Natural killer cell treated with Interleukin-12 subunit alpha and Interleukin-12 subunit beta and Interleukin-15 and Interleukin-18, amount 100 ng/mL, for 72 hours (primary cell): ENCODE measurements at regions not wholly inside any gene's neighbourhood (a gene's known extent, or its start where the extent isn't known, plus 50 kb on each side); places are given as distances from the start of the nearest gene placed in this dataset.

Experiments used
- ATAC-seq, 2 donors: fragments of 150-1000 bp; cut with Tn5 transposase in 1 of 2; sonication (Bioruptor Pico), chemical (Tn5 transposase) in 1 of 2; 2 replicates each; pipeline ENCODE4 v1.10.0; 2021
- DNase-seq: peaks from one replicate; pipeline ENCODE4 v3.0.0; 2022; ENCODE audit warnings: low spot score
- H3K27ac Mint-ChIP-seq, 2 donors: 1 replicate in 1 of 2; 2 replicates in 1 of 2; pipeline ENCODE4 v1.8.0; 2022; ENCODE audit warnings: mixed read lengths in 2 of 2, mild to moderate bottlenecking in 1 of 2, moderate library complexity in 1 of 2
- H3K27me3 Mint-ChIP-seq, 2 donors: 1 replicate in 1 of 2; 2 replicates in 1 of 2; pipeline ENCODE4 v1.8.0; 2022; ENCODE audit warnings: mixed read lengths in 2 of 2
- H3K36me3 Mint-ChIP-seq: one replicate; pipeline ENCODE4 v1.8.0; 2022; ENCODE audit warnings: mixed read lengths
- H3K4me1 Mint-ChIP-seq, 2 donors: 1 replicate in 1 of 2; 2 replicates in 1 of 2; pipeline ENCODE4 v1.8.0; 2022; ENCODE audit warnings: low read depth in 2 of 2, mixed read lengths in 2 of 2, mild to moderate bottlenecking in 1 of 2
- H3K4me3 Mint-ChIP-seq: one replicate; pipeline ENCODE4 v1.8.0; 2022; ENCODE audit warnings: mixed read lengths
- H3K9me3 Mint-ChIP-seq: 2 replicates; pipeline ENCODE4 v1.8.0; 2022; ENCODE audit warnings: mixed read lengths

GRCh38 chr6:40755749-40756452 lies 168.7 kb upstream of the LRFN2 start:
- Mint-ChIP-seq H3K9me3 (no peaks in the 10 kb centered on the region), H3K27ac (no peak overlapping the region), H3K4me1 (no peaks in the 10 kb centered on the region), H3K4me3 (no peak overlapping the region), H3K27me3 (peaks cover 30 to 42% of the 10 kb centered on the region in 2 donors), H3K36me3 (no peaks in the 10 kb centered on the region)
- DNase-seq: no peak
- ATAC-seq: no peak

GRCh38 chr6:40755046-40755681 lies 168.0 kb upstream of the LRFN2 start:
- no peaks in the 10 kb centered on the region for H3K9me3 Mint-ChIP-seq
- no peak for DNase-seq
- ATAC-seq: no peak
- no peaks in the 10 kb centered on the region for H3K4me1 Mint-ChIP-seq
- no peak overlapping the region for H3K4me3 Mint-ChIP-seq
- H3K36me3 Mint-ChIP-seq: no peaks in the 10 kb centered on the region
- no peak overlapping the region for H3K27ac Mint-ChIP-seq
- H3K27me3 Mint-ChIP-seq: peaks cover 30 to 43% of the 10 kb centered on the region in 2 donors

GRCh38 chr6:40754461-40755045 lies 167.4 kb upstream of the LRFN2 start:
- H3K4me3 Mint-ChIP-seq: no peak overlapping the region
- DNase-seq (no peak), ATAC-seq (no peak)
- no peaks in the 10 kb centered on the region for H3K36me3 Mint-ChIP-seq
- H3K27me3 Mint-ChIP-seq: peaks cover 35 to 49% of the 10 kb centered on the region in 2 donors
- no peaks in the 10 kb centered on the region for H3K9me3 Mint-ChIP-seq
- no peak overlapping the region for H3K27ac Mint-ChIP-seq
- H3K4me1 Mint-ChIP-seq: no peaks in the 10 kb centered on the region

DNA sequence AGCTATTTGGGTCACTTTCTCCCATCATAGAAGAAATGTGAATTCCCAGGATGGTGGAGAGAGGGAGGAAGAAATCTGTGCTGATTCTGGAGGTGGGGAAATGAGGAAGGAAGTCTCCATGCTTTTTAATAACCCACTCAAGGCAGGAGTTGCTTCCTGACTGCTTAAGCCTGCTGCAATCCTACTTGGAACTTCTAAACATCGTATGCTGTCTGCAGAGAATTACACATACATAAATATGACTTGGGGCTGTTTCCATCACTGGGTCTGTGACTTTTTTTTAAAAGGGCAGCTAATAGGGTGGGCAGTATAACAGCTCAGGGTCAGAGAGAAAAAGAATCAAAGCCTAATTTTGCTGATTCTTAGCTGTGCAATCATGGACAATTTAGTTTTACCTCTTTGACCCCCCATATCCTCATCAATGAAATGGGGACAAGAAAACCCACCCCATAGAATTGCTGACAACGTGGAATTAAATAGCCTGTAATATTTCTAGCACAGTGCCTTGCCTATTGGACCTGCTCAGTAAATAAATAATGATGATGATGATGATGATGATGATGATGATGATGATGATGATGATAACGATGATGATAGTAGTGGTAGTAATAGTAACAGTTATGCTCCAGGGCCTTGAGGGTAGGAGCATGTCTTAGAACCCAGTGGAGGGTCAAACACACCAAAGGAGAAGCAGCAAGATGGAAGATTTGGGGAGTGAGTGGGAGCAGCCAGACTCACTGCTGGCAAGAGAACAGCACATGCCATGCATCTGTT lies 166.7 kb upstream of the LRFN2 start:
- no peaks in the 10 kb centered on the region for H3K4me1 Mint-ChIP-seq
- no peaks in the 10 kb centered on the region for H3K36me3 Mint-ChIP-seq
- H3K27me3 Mint-ChIP-seq: peaks cover 39 to 53% of the 10 kb centered on the region in 2 donors
- H3K4me3 Mint-ChIP-seq: no peak overlapping the region
- DNase-seq (no peak), ATAC-seq (no peak)
- no peaks in the 10 kb centered on the region for H3K9me3 Mint-ChIP-seq
- H3K27ac Mint-ChIP-seq: no peak overlapping the region

GRCh38 chr6:40753048-40753447 lies 165.9 kb upstream of the LRFN2 start:
- ATAC-seq (no peak), DNase-seq (no peak)
- no peaks in the 10 kb centered on the region for H3K4me1 Mint-ChIP-seq
- H3K9me3 Mint-ChIP-seq: no peaks in the 10 kb centered on the region
- H3K27ac Mint-ChIP-seq: no peak overlapping the region
- H3K36me3 Mint-ChIP-seq: no peaks in the 10 kb centered on the region
- no peak overlapping the region for H3K4me3 Mint-ChIP-seq
- peaks cover 41 to 54% of the 10 kb centered on the region in 2 donors for H3K27me3 Mint-ChIP-seq

- H3K4me1 Mint-ChIP-seq: no peaks in the 10 kb centered on the region
- DNase-seq: no peak
- ATAC-seq: no peak
- H3K36me3 Mint-ChIP-seq: no peaks in the 10 kb centered on the region
- H3K4me3 Mint-ChIP-seq: no peak overlapping the region
- no peak overlapping the region for H3K27ac Mint-ChIP-seq
- H3K9me3 Mint-ChIP-seq: no peaks in the 10 kb centered on the region
- H3K27me3 Mint-ChIP-seq: peaks cover 24 to 29% of the 10 kb centered on the region in 2 donors
Measured at GRCh38 chr6:40744835-40745234, 157.7 kb upstream of the LRFN2 start.

- Mint-ChIP-seq H3K9me3 (no peaks in the 10 kb centered on the region), H3K27me3 (peaks cover 14 to 22% of the 10 kb centered on the region in 2 donors), H3K27ac (no peak overlapping the region), H3K4me1 (no peaks in the 10 kb centered on the region), H3K4me3 (no peak overlapping the region), H3K36me3 (no peaks in the 10 kb centered on the region)
- ATAC-seq (no peak), DNase-seq (no peak)
Measured at GRCh38 chr6:40743690-40744446, 156.7 kb upstream of the LRFN2 start.

DNA sequence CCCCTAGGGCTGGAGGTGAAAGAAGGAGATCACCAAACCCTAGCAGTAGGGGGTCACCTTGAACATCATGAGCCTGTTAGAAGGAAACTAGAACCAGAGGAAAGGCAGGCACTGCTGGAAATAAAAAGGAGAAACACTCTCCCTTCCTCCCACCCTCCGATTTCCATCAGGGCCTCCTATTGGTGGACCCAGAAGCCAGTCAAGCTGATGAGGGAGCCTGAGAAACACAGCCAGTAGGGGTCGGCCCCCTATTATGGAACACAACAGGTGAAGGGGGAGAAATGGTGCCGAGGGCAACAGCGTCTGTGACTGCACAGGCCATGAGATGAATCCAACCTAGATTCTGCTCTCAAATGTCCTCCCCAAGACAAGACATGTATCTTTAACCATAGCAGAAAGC lies 156.1 kb upstream of the LRFN2 start:
- Mint-ChIP-seq H3K9me3 (no peaks in the 10 kb centered on the region), H3K4me3 (no peak overlapping the region), H3K36me3 (no peaks in the 10 kb centered on the region), H3K27ac (no peak overlapping the region), H3K4me1 (no peaks in the 10 kb centered on the region), H3K27me3 (peaks cover 16 to 22% of the 10 kb centered on the region in 2 donors)
- DNase-seq: no peak
- no peak for ATAC-seq

GRCh38 chr6:40740518-40740917 lies 153.4 kb upstream of the LRFN2 start:
- H3K4me1 Mint-ChIP-seq: no peaks in the 10 kb centered on the region
- H3K27me3 Mint-ChIP-seq: peaks cover 21 to 22% of the 10 kb centered on the region in 2 donors
- H3K36me3 Mint-ChIP-seq: no peaks in the 10 kb centered on the region
- no peak overlapping the region for H3K4me3 Mint-ChIP-seq
- no peaks in the 10 kb centered on the region for H3K9me3 Mint-ChIP-seq
- H3K27ac Mint-ChIP-seq: no peak overlapping the region
- no peak for DNase-seq
- no peak for ATAC-seq

DNA sequence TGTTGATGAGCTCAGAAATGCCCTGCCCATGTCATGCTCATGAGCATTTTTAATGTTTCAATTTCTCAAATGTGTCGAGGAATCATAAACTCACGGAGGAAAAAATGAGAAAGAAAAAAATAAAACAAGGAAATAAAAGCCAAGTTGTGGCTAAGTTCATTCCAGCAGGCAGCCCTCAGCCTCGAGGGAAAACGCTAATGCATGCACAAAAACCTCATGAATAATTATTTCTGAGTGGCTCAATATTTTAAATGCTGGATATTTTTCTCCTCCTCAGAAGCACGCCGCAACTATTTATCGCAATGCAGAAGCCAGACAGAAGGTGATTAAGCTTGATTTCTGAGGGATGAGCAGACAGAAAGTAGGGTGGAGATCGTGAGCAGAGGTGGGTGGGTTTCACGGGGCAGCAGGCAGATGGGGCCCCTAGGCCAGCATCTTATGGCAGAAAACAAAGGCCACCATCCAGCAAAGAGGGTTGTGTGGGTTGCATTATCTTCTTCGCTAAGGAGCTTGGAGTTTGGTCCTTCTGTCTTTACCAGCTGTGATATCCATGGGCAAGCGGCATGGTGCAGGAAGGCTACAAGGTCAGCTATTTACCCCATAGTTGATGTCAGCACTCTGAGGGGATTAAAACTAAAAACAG lies 151.5 kb upstream of the LRFN2 start:
- Mint-ChIP-seq H3K27me3 (peaks cover 22 to 28% of the 10 kb centered on the region in 2 donors), H3K4me3 (no peak overlapping the region), H3K27ac (no peak overlapping the region), H3K9me3 (no peaks in the 10 kb centered on the region), H3K36me3 (no peaks in the 10 kb centered on the region), H3K4me1 (no peaks in the 10 kb centered on the region)
- DNase-seq: no peak
- no peak for ATAC-seq

DNA sequence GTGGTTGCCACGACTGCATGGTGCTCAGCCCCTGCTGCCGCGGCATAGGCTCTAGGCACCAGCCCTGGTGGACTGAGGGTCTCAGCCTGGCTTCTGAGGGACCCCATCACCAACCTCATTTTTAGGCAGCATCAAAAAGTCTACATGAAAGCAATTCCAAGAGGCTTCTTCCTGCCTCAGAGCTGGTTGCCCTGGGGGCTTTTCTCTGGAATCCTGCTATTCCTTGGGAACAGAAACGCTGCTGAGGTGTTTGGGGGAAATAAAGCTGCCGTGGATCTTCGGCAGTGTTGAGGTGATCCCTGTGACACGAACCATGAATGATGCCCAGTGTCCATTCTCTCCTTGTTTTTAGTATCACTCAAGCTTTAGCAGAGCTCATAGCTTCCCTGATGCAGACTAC lies 148.4 kb upstream of the LRFN2 start:
- no peaks in the 10 kb centered on the region for H3K36me3 Mint-ChIP-seq
- DNase-seq (no peak), ATAC-seq (no peak)
- no peak overlapping the region for H3K27ac Mint-ChIP-seq
- no peaks in the 10 kb centered on the region for H3K4me1 Mint-ChIP-seq
- H3K9me3 Mint-ChIP-seq: no peaks in the 10 kb centered on the region
- peaks cover 11 to 18% of the 10 kb centered on the region in 2 donors for H3K27me3 Mint-ChIP-seq
- H3K4me3 Mint-ChIP-seq: no peak overlapping the region

DNA sequence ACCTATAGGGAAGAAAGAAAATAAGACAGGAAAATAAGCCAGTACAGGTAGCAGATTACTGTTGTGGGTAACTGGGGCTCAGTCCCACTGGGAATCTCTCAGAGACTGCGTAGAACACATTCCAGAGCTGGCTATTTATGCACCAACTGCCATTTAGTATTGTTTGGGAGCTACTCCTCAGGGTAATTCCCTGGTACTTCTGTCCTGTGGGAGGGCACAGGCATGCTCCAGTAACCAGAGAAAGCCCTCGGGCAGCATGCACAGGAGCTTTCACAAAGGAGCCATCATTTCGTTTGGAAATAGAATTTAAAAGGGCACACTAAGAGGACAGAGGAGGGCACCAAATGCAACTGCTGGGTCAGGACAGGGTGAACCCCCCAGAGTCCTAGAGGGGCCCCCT lies 148.0 kb upstream of the LRFN2 start:
- peaks cover 11 to 18% of the 10 kb centered on the region in 2 donors for H3K27me3 Mint-ChIP-seq
- H3K36me3 Mint-ChIP-seq: no peaks in the 10 kb centered on the region
- H3K4me1 Mint-ChIP-seq: no peaks in the 10 kb centered on the region

GRCh38 chr6:40734607-40735006 lies 147.4 kb upstream of the LRFN2 start:
- no peak for DNase-seq
- no peaks in the 10 kb centered on the region for H3K36me3 Mint-ChIP-seq
- H3K27me3 Mint-ChIP-seq: peaks cover 11 to 18% of the 10 kb centered on the region in 2 donors
- no peak for ATAC-seq
- no peak overlapping the region for H3K4me3 Mint-ChIP-seq
- no peaks in the 10 kb centered on the region for H3K4me1 Mint-ChIP-seq
- H3K27ac Mint-ChIP-seq: no peak overlapping the region
- no peaks in the 10 kb centered on the region for H3K9me3 Mint-ChIP-seq

More for the DNA sequence above, 148.0 kb upstream of the LRFN2 start:
- ATAC-seq: no peak
- no peak for DNase-seq
- no peaks in the 10 kb centered on the region for H3K9me3 Mint-ChIP-seq
- no peak overlapping the region for H3K4me3 Mint-ChIP-seq
- no peak overlapping the region for H3K27ac Mint-ChIP-seq
